IMR-90 (cell line): ENCODE measurements at regions not wholly inside any gene's neighbourhood (a gene's known extent, or its start where the extent isn't known, plus 50 kb on each side); places are given as distances from the start of the nearest gene placed in this dataset.

Experiments
- ATAC-seq: fragments of 200-7000 bp; cut with Tn5 transposase; 2 replicates; pipeline ENCODE4 v1.9.1; 2020; ENCODE audit warnings: low read depth, mild to moderate bottlenecking, moderate library complexity
- BruUV-seq: library from RNA; stranded (reverse); fragments of 400-500 nt; replicated peaks from 2 replicates; lab custom pipeline; 2021; lab: Mats Ljungman, UMichigan
- CTCF ChIA-PET: fragments of 300-600 bp; formaldehyde crosslinking; extraction: SDS; loops from one replicate; lab custom pipeline; 2021; ENCODE audit warnings: antibody characterized with exemption; lab: Yijun Ruan, JAX
- POLR2A ChIA-PET: fragments of 300-600 bp; sonication (Branson Sonifier 250); formaldehyde crosslinking; loops from one replicate; lab custom pipeline; 2022; ENCODE audit warnings: antibody characterized with exemption; ENCODE audit not compliant: unreplicated experiment; lab: Charles Lee
- DNase-seq: peaks from one replicate; pipeline ENCODE4 v3.0.0; 2013
- H2AFZ ChIP-seq: replicated peaks from 2 replicates; pipeline ENCODE3; 2013; ENCODE audit warnings: low read length, mild to moderate bottlenecking; ENCODE audit not compliant: poor library complexity
- H2AK5ac ChIP-seq: 2 replicates; pipeline ENCODE4 v1.6.1; 2013; ENCODE audit warnings: low read depth, low read length, inconsistent platforms
- H2AK9ac ChIP-seq: replicated peaks from 2 replicates; pipeline ENCODE3; 2013; ENCODE audit warnings: mild to moderate bottlenecking, low read depth, low read length, moderate library complexity; ENCODE audit not compliant: poor library complexity
- H2BK120ac ChIP-seq: 2 replicates; pipeline ENCODE4 v1.6.1; 2013; ENCODE audit warnings: low read depth, low read length, inconsistent platforms
- H2BK15ac ChIP-seq: 3 replicates; pipeline ENCODE4 v1.6.1; 2013; ENCODE audit warnings: low read depth, low read length, inconsistent platforms
- H2BK20ac ChIP-seq: 2 replicates; pipeline ENCODE4 v1.6.1; 2013; ENCODE audit warnings: low read depth, mild to moderate bottlenecking, inconsistent platforms, low read length, moderate library complexity
- H2BK5ac ChIP-seq: 2 replicates; pipeline ENCODE4 v1.6.1; 2013; ENCODE audit warnings: mild to moderate bottlenecking, low read depth, low read length, inconsistent platforms; ENCODE audit not compliant: poor library complexity, severe bottlenecking
- H3K14ac ChIP-seq: replicated peaks from 2 replicates; pipeline ENCODE4 v1.6.1; 2013; ENCODE audit warnings: low read depth, low read length, inconsistent platforms
- H3K18ac ChIP-seq: 2 replicates; pipeline ENCODE4 v1.6.1; 2013; ENCODE audit warnings: low read depth, low read length, control low read depth
- H3K23ac ChIP-seq: 2 replicates; pipeline ENCODE4 v1.6.1; 2013; ENCODE audit warnings: low read depth, low read length, inconsistent platforms
- H3K27ac ChIP-seq: 2 replicates; pipeline ENCODE4 v1.5.1; 2013; ENCODE audit warnings: mild to moderate bottlenecking, control low read depth, low read length; ENCODE audit not compliant: insufficient read depth
- H3K27me3 ChIP-seq: 2 replicates; pipeline ENCODE4 v1.6.1; 2013; ENCODE audit warnings: low read length; ENCODE audit not compliant: control insufficient read depth, insufficient read depth
- H3K36me3 ChIP-seq: 2 replicates; pipeline ENCODE4 v1.6.1; 2013; ENCODE audit warnings: low read length, mixed read lengths; ENCODE audit not compliant: control insufficient read depth, insufficient read depth
- H3K4ac ChIP-seq: 2 replicates; pipeline ENCODE4 v1.6.1; 2013; ENCODE audit warnings: low read depth, low read length, inconsistent platforms
- H3K4me1 ChIP-seq: 2 replicates; pipeline ENCODE4 v1.6.1; 2013; ENCODE audit warnings: low read length, mixed read lengths; ENCODE audit not compliant: control insufficient read depth, insufficient read depth
- H3K4me2 ChIP-seq: 2 replicates; pipeline ENCODE4 v1.6.1; 2013; ENCODE audit warnings: low read depth, mild to moderate bottlenecking, control low read depth, low read length, moderate library complexity
- H3K4me3 ChIP-seq: 2 replicates; pipeline ENCODE4 v1.5.1; 2013; ENCODE audit warnings: low read depth, mild to moderate bottlenecking, control low read depth, low read length, moderate library complexity; ENCODE audit not compliant: insufficient read depth
- H3K56ac ChIP-seq: 2 replicates; pipeline ENCODE4 v1.6.1; 2013; ENCODE audit warnings: low read length, inconsistent platforms; ENCODE audit not compliant: insufficient read depth; ENCODE audit errors: extremely low read depth
- H3K79me1 ChIP-seq, 2 experiments: 2 replicates each; pipeline ENCODE4 v1.6.1; 2013; ENCODE audit warnings: low read length in 2 of 2, inconsistent platforms in 1 of 2, low read depth in 1 of 2
- H3K9ac ChIP-seq: 2 replicates; pipeline ENCODE4 v1.6.1; 2013; ENCODE audit warnings: low read depth, low read length, control low read depth
- H3K9me1 ChIP-seq: 2 replicates; pipeline ENCODE4 v1.6.1; 2013; ENCODE audit warnings: low read length, inconsistent platforms; ENCODE audit not compliant: insufficient read depth
- H3K9me3 ChIP-seq: 2 replicates; pipeline ENCODE4 v1.6.1; 2013; ENCODE audit warnings: low read length; ENCODE audit not compliant: control insufficient read depth, insufficient read depth
- H4K20me1 ChIP-seq: 2 replicates; pipeline ENCODE4 v1.6.1; 2013; ENCODE audit warnings: low read length, inconsistent platforms; ENCODE audit not compliant: insufficient read depth
- H4K5ac ChIP-seq: 2 replicates; pipeline ENCODE4 v1.6.1; 2013; ENCODE audit warnings: mild to moderate bottlenecking, low read depth, low read length, control low read depth
- H4K8ac ChIP-seq, 2 experiments: 2 replicates each; pipeline ENCODE4 v1.6.1; 2013; ENCODE audit warnings: low read depth in 2 of 2, low read length in 2 of 2, control low read depth in 1 of 2, inconsistent platforms in 1 of 2
- H4K91ac ChIP-seq: 2 replicates; pipeline ENCODE4 v1.6.1; 2013; ENCODE audit warnings: low read depth, low read length, inconsistent platforms; ENCODE audit not compliant: insufficient read depth
- BHLHE40 ChIP-seq: fragments of 150-350 bp; IDR thresholded peaks from 2 replicates; pipeline ENCODE4 v1.6.1; 2016; ENCODE audit warnings: mild to moderate bottlenecking, low read depth, low read length
- CEBPB ChIP-seq: IDR thresholded peaks from 2 replicates; pipeline ENCODE4 v1.6.1; 2012; ENCODE audit warnings: low read depth, low read length, improper control_type of control experiment
- CHD1 ChIP-seq: IDR thresholded peaks from 2 replicates; pipeline ENCODE4 v1.6.1; 2012; ENCODE audit warnings: low read depth, low read length, improper control_type of control experiment
- ELK1 ChIP-seq: fragments of 150-350 bp; IDR thresholded peaks from 2 replicates; pipeline ENCODE4 v1.6.1; 2016; ENCODE audit warnings: low read depth, mild to moderate bottlenecking, low read length, moderate library complexity, borderline replicate concordance
- FOS ChIP-seq: fragments of 150-350 bp; IDR thresholded peaks from 2 replicates; pipeline ENCODE4 v1.6.1; 2016; ENCODE audit warnings: low read depth, low read length
- MAFK ChIP-seq: IDR thresholded peaks from 2 replicates; pipeline ENCODE4 v1.6.1; 2012; ENCODE audit warnings: low read depth, low read length, improper control_type of control experiment
- MAZ ChIP-seq: IDR thresholded peaks from 2 replicates; pipeline ENCODE4 v1.6.1; 2012; ENCODE audit warnings: low read depth, mild to moderate bottlenecking, low read length, improper control_type of control experiment, moderate library complexity, borderline replicate concordance
- MXI1 ChIP-seq: IDR thresholded peaks from 2 replicates; pipeline ENCODE4 v1.6.1; 2012; ENCODE audit warnings: low read depth, mild to moderate bottlenecking, low read length, moderate library complexity, borderline replicate concordance
- NFE2L2 ChIP-seq: fragments of 150-350 bp; IDR thresholded peaks from 2 replicates; pipeline ENCODE4 v1.6.1; 2016; ENCODE audit warnings: low read depth, mild to moderate bottlenecking, low read length
- POLR2A ChIP-seq: IDR thresholded peaks from 2 replicates; pipeline ENCODE4 v1.6.1; 2012; ENCODE audit warnings: mild to moderate bottlenecking, low read depth, low read length
- RAD21 ChIP-seq: IDR thresholded peaks from 2 replicates; pipeline ENCODE4 v1.6.1; 2012; ENCODE audit warnings: low read length, improper control_type of control experiment
- RCOR1 ChIP-seq: IDR thresholded peaks from 2 replicates; pipeline ENCODE4 v1.6.1; 2012; ENCODE audit warnings: mild to moderate bottlenecking, low read length, improper control_type of control experiment; ENCODE audit not compliant: insufficient replicate concordance
- RFX5 ChIP-seq: IDR thresholded peaks from 2 replicates; pipeline ENCODE4 v1.8.0; 2012; ENCODE audit warnings: low read depth, mild to moderate bottlenecking, low read length, moderate library complexity
- SMC3 ChIP-seq: fragments of 150-350 bp; IDR thresholded peaks from 2 replicates; pipeline ENCODE4 v1.6.1; 2016; ENCODE audit warnings: low read depth, mild to moderate bottlenecking, antibody characterized with exemption, low read length, moderate library complexity
- WGBS, 2 experiments: methylation state at CpG; one replicate each; pipeline versions ENCODE4 v1.1.5 to v1.1.7; 2013; ENCODE audit warnings: missing lambda C conversion rate in 2 of 2; ENCODE audit not compliant: insufficient read length in 1 of 2; ENCODE audit errors: extremely low coverage in 2 of 2; 5-methylcytosine and 5-hydroxymethylcytosine counted together
- dilution Hi-C: fragments of 300-500 bp; cut with HindIII; formaldehyde crosslinking; loops from one replicate; pipeline ENCODE4 v1.14.3; 2018; ENCODE audit warnings: low sequenced_read_pairs; ENCODE audit not compliant: unreplicated experiment
- in situ Hi-C: fragments of 300-500 bp; cut with MboI; formaldehyde crosslinking; loops from 3 replicates; pipeline ENCODE4 v1.14.3; 2019; ENCODE audit warnings: low sequenced_read_pairs, inconsistent platforms, mixed read lengths
- intact Hi-C: fragments of 100-400 bp; cut with micrococcal nuclease; formaldehyde crosslinking; loops from 2 replicates; pipeline ENCODE4 v1.10.0; 2022
- TF ChIP-seq, protein P1 (sequence below): conservative IDR thresholded peaks from 2 replicates; pipeline ENCODE4 v1.5.1; 2012; ENCODE audit warnings: mild to moderate bottlenecking, low read depth, low read length, improper control_type of control experiment
- TF ChIP-seq, protein P2 (sequence below): fragments of 150-350 bp; IDR thresholded peaks from 2 replicates; pipeline ENCODE4 v1.6.1; 2017; ENCODE audit warnings: mild to moderate bottlenecking, antibody characterized with exemption, low read length, low read depth

DNA sequence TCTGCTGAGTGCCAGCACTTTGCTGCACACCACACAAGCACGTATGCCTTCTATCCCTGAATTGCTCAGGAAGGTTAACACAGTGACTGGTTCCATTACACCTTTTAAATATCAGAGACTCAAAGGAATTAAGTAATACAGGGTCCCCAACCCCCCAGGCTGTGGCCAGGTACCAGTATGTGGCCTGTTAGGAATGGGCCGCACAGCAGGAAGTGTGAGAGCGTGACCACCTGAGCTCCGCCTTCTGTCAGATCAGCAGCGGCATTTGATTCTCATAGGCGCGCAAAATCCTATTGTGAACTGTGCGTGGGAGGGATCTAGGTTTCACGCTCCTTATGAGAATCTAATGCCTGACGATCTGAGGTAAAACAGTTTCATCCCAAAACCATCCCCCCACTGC is 194.5 kb downstream of the FOXO1 start:
- no peak overlapping the region for H2AK5ac ChIP-seq
- dilution Hi-C loops = no loop called here
- H4K8ac ChIP-seq = no peak overlapping the region
- no peak overlapping the region for H3K4me3 ChIP-seq
- TF ChIP-seq RAD21 (no peak), FOS (no peak), CEBPB (no peak), ELK1 (no peak), NFE2L2 (no peak), MAZ (no peak), CHD1 (no peak), RCOR1 (no peak), MXI1 (no peak), POLR2A (no peak), RFX5 (no peak), SMC3 (no peak), MAFK (no peak), BHLHE40 (no peak)
- TF ChIP-seq, protein P1, sequence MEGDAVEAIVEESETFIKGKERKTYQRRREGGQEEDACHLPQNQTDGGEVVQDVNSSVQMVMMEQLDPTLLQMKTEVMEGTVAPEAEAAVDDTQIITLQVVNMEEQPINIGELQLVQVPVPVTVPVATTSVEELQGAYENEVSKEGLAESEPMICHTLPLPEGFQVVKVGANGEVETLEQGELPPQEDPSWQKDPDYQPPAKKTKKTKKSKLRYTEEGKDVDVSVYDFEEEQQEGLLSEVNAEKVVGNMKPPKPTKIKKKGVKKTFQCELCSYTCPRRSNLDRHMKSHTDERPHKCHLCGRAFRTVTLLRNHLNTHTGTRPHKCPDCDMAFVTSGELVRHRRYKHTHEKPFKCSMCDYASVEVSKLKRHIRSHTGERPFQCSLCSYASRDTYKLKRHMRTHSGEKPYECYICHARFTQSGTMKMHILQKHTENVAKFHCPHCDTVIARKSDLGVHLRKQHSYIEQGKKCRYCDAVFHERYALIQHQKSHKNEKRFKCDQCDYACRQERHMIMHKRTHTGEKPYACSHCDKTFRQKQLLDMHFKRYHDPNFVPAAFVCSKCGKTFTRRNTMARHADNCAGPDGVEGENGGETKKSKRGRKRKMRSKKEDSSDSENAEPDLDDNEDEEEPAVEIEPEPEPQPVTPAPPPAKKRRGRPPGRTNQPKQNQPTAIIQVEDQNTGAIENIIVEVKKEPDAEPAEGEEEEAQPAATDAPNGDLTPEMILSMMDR = no peak
- TF ChIP-seq, protein P2, sequence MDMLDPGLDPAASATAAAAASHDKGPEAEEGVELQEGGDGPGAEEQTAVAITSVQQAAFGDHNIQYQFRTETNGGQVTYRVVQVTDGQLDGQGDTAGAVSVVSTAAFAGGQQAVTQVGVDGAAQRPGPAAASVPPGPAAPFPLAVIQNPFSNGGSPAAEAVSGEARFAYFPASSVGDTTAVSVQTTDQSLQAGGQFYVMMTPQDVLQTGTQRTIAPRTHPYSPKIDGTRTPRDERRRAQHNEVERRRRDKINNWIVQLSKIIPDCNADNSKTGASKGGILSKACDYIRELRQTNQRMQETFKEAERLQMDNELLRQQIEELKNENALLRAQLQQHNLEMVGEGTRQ = no peak
- no peaks in the 10 kb centered on the region for H3K36me3 ChIP-seq
- no peak overlapping the region for H4K91ac ChIP-seq
- H3K27ac ChIP-seq = no peak overlapping the region
- H4K5ac ChIP-seq = no peak overlapping the region
- no peak overlapping the region for H2BK120ac ChIP-seq
- no TSS peak for BruUV-seq
- intact Hi-C loops = no loop called here
- no peak overlapping the region for H3K56ac ChIP-seq
- ChIA-PET CTCF (no interaction called here), POLR2A (interaction anchor here (0.6 kb wide), 1 partner anchor 292 kb away, joined by 3 read pairs; no protein-coding TSS in a partner anchor)
- H3K9ac ChIP-seq = no peak overlapping the region
- no peaks in the 10 kb centered on the region for H3K79me1 ChIP-seq
- no peaks in the 10 kb centered on the region for H3K9me3 ChIP-seq
- H3K27me3 ChIP-seq = no peaks in the 10 kb centered on the region
- no peak overlapping the region for H2BK20ac ChIP-seq
- H3K23ac ChIP-seq = no peak overlapping the region
- no peak for DNase-seq
- H3K9me1 ChIP-seq = no peaks in the 10 kb centered on the region
- no peak overlapping the region for H2AFZ ChIP-seq
- ATAC-seq = no peak
- no peak overlapping the region for H2BK15ac ChIP-seq
- H3K14ac ChIP-seq = no peak overlapping the region
- H4K20me1 ChIP-seq = no peaks in the 10 kb centered on the region
- no peak overlapping the region for H2AK9ac ChIP-seq
- no peak overlapping the region for H3K4me2 ChIP-seq
- no peak overlapping the region for H2BK5ac ChIP-seq
- in situ Hi-C loops = no loop called here
- H3K4ac ChIP-seq = no peak overlapping the region
- no CpG with 5 or more reads among the region's 10 CpGs for WGBS, 2 experiments
- H3K4me1 ChIP-seq = no peaks in the 10 kb centered on the region
- H3K18ac ChIP-seq = no peak overlapping the region
